ENCODE measurements at regions not wholly inside any gene's neighbourhood (a gene's known extent, or its start where the extent isn't known, plus 50 kb on each side); places are given as distances from the start of the nearest gene placed in this dataset.

- FAIRE-seq: no peak
- no peak for DNase-seq
- H3K4me3 ChIP-seq (ENCODE audit: low read depth in 1 of 3, low read length in 3 of 3): no peak overlapping the region
- no peaks in the 10 kb centered on the region for H3K36me3 ChIP-seq (ENCODE audit: control insufficient read depth in 3 of 3, insufficient read depth in 2 of 3, low read depth in 1 of 3, low read length in 3 of 3)
- no peaks in the 10 kb centered on the region for H3K4me1 ChIP-seq (ENCODE audit: control insufficient read depth in 3 of 3, insufficient read depth in 2 of 3, low read depth in 1 of 3, low read length in 2 of 3)
- H3K27me3 ChIP-seq (ENCODE audit: control insufficient read depth in 3 of 3, insufficient read depth in 3 of 3, low read length in 3 of 3): no peaks in the 10 kb centered on the region
- H3K27ac ChIP-seq (ENCODE audit: low read depth in 1 of 3, low read length in 2 of 3): no peak overlapping the region
- H3K9me3 ChIP-seq (ENCODE audit: control insufficient read depth in 2 of 2, insufficient read depth in 1 of 2, low read depth in 1 of 2, low read length in 1 of 2): peaks cover 0 to 1% of the 10 kb centered on the region in 2 donors
Observed at GRCh38 chr5:117246424-117246823, 671.8 kb upstream of the SEMA6A start.

GRCh38 chr5:117245130-117245529 lies 670.5 kb upstream of the SEMA6A start:
- H3K9me3 ChIP-seq (ENCODE audit: control insufficient read depth in 2 of 2, insufficient read depth in 1 of 2, low read depth in 1 of 2, low read length in 1 of 2): peaks cover 0 to 7% of the 10 kb centered on the region in 2 donors
- 74 to 88% (median 80%) methylated on average over 1 of the region's 1 CpG for WGBS, 3 donors
- H3K4me3 ChIP-seq (ENCODE audit: low read depth in 1 of 3, low read length in 3 of 3): no peak overlapping the region
- no peaks in the 10 kb centered on the region for H3K36me3 ChIP-seq (ENCODE audit: control insufficient read depth in 3 of 3, insufficient read depth in 2 of 3, low read depth in 1 of 3, low read length in 3 of 3)
- no peaks in the 10 kb centered on the region for H3K4me1 ChIP-seq (ENCODE audit: control insufficient read depth in 3 of 3, insufficient read depth in 2 of 3, low read depth in 1 of 3, low read length in 2 of 3)
- H3K27me3 ChIP-seq (ENCODE audit: control insufficient read depth in 3 of 3, insufficient read depth in 3 of 3, low read length in 3 of 3): no peaks in the 10 kb centered on the region
- DNase-seq: no peak
- H3K27ac ChIP-seq (ENCODE audit: low read depth in 1 of 3, low read length in 2 of 3): no peak overlapping the region
- FAIRE-seq: no peak

- WGBS, 3 donors: 52 to 72% (median 54%) methylated on average over 2 of the region's 2 CpGs
- H3K4me3 ChIP-seq (ENCODE audit: low read depth in 1 of 3, low read length in 3 of 3): no peak overlapping the region
- no peak for FAIRE-seq
- H3K27ac ChIP-seq (ENCODE audit: low read depth in 1 of 3, low read length in 2 of 3): no peak overlapping the region
- no peaks in the 10 kb centered on the region for H3K4me1 ChIP-seq (ENCODE audit: control insufficient read depth in 3 of 3, insufficient read depth in 2 of 3, low read depth in 1 of 3, low read length in 2 of 3)
- H3K27me3 ChIP-seq (ENCODE audit: control insufficient read depth in 3 of 3, insufficient read depth in 3 of 3, low read length in 3 of 3): no peaks in the 10 kb centered on the region
- peaks cover 0 to 7% of the 10 kb centered on the region in 2 donors for H3K9me3 ChIP-seq (ENCODE audit: control insufficient read depth in 2 of 2, insufficient read depth in 1 of 2, low read depth in 1 of 2, low read length in 1 of 2)
- H3K36me3 ChIP-seq (ENCODE audit: control insufficient read depth in 3 of 3, insufficient read depth in 2 of 3, low read depth in 1 of 3, low read length in 3 of 3): no peaks in the 10 kb centered on the region
- DNase-seq: no peak
Observed at GRCh38 chr5:117242028-117242427, 667.4 kb upstream of the SEMA6A start.

- 36 to 80% (median 52%) methylated on average over 3 of the region's 3 CpGs for WGBS, 3 donors
- no peaks in the 10 kb centered on the region for H3K4me1 ChIP-seq (ENCODE audit: control insufficient read depth in 3 of 3, insufficient read depth in 2 of 3, low read depth in 1 of 3, low read length in 2 of 3)
- peaks cover 0 to 7% of the 10 kb centered on the region in 2 donors for H3K9me3 ChIP-seq (ENCODE audit: control insufficient read depth in 2 of 2, insufficient read depth in 1 of 2, low read depth in 1 of 2, low read length in 1 of 2)
- H3K27ac ChIP-seq (ENCODE audit: low read depth in 1 of 3, low read length in 2 of 3): no peak overlapping the region
- DNase-seq (no peak), FAIRE-seq (no peak)
- H3K4me3 ChIP-seq (ENCODE audit: low read depth in 1 of 3, low read length in 3 of 3): no peak overlapping the region
- no peaks in the 10 kb centered on the region for H3K36me3 ChIP-seq (ENCODE audit: control insufficient read depth in 3 of 3, insufficient read depth in 2 of 3, low read depth in 1 of 3, low read length in 3 of 3)
- no peaks in the 10 kb centered on the region for H3K27me3 ChIP-seq (ENCODE audit: control insufficient read depth in 3 of 3, insufficient read depth in 3 of 3, low read length in 3 of 3)
Observed at GRCh38 chr5:117236941-117237340, 662.3 kb upstream of the SEMA6A start.

GRCh38 chr5:117235786-117236185 lies 661.2 kb upstream of the SEMA6A start:
- H3K4me1 ChIP-seq (ENCODE audit: control insufficient read depth in 3 of 3, insufficient read depth in 2 of 3, low read depth in 1 of 3, low read length in 2 of 3): no peaks in the 10 kb centered on the region
- WGBS, 3 donors: 32 to 61% (median 47%) methylated on average over 5 of the region's 5 CpGs
- no peak for FAIRE-seq
- H3K27me3 ChIP-seq (ENCODE audit: control insufficient read depth in 3 of 3, insufficient read depth in 3 of 3, low read length in 3 of 3): no peaks in the 10 kb centered on the region
- no peak for DNase-seq
- H3K4me3 ChIP-seq (ENCODE audit: low read depth in 1 of 3, low read length in 3 of 3): no peak overlapping the region
- no peaks in the 10 kb centered on the region for H3K9me3 ChIP-seq (ENCODE audit: control insufficient read depth in 2 of 2, insufficient read depth in 1 of 2, low read depth in 1 of 2, low read length in 1 of 2)
- no peak overlapping the region for H3K27ac ChIP-seq (ENCODE audit: low read depth in 1 of 3, low read length in 2 of 3)
- no peaks in the 10 kb centered on the region for H3K36me3 ChIP-seq (ENCODE audit: control insufficient read depth in 3 of 3, insufficient read depth in 2 of 3, low read depth in 1 of 3, low read length in 3 of 3)

- Histone ChIP-seq H3K36me3 (ENCODE audit: control insufficient read depth in 3 of 3, insufficient read depth in 2 of 3, low read depth in 1 of 3, low read length in 3 of 3) (no peaks in the 10 kb centered on the region), H3K4me3 (ENCODE audit: low read depth in 1 of 3, low read length in 3 of 3) (no peak overlapping the region), H3K27ac (ENCODE audit: low read depth in 1 of 3, low read length in 2 of 3) (no peak overlapping the region), H3K9me3 (ENCODE audit: control insufficient read depth in 2 of 2, insufficient read depth in 1 of 2, low read depth in 1 of 2, low read length in 1 of 2) (no peaks in the 10 kb centered on the region), H3K4me1 (ENCODE audit: control insufficient read depth in 3 of 3, insufficient read depth in 2 of 3, low read depth in 1 of 3, low read length in 2 of 3) (no peaks in the 10 kb centered on the region), H3K27me3 (ENCODE audit: control insufficient read depth in 3 of 3, insufficient read depth in 3 of 3, low read length in 3 of 3) (no peaks in the 10 kb centered on the region)
- 61 to 82% (median 65%) methylated on average over 3 of the region's 3 CpGs for WGBS, 3 donors
- FAIRE-seq (no peak), DNase-seq (no peak)
Observed at GRCh38 chr5:117230375-117230774, 655.8 kb upstream of the SEMA6A start.

GRCh38 chr5:117220730-117221129 lies 646.1 kb upstream of the SEMA6A start:
- DNase-seq (no peak), FAIRE-seq (no peak)
- H3K27me3 ChIP-seq (ENCODE audit: control insufficient read depth in 3 of 3, insufficient read depth in 3 of 3, low read length in 3 of 3): no peaks in the 10 kb centered on the region
- H3K4me1 ChIP-seq (ENCODE audit: control insufficient read depth in 3 of 3, insufficient read depth in 2 of 3, low read depth in 1 of 3, low read length in 2 of 3): no peaks in the 10 kb centered on the region
- H3K27ac ChIP-seq (ENCODE audit: low read depth in 1 of 3, low read length in 2 of 3): no peak overlapping the region
- no peak overlapping the region for H3K4me3 ChIP-seq (ENCODE audit: low read depth in 1 of 3, low read length in 3 of 3)
- no peaks in the 10 kb centered on the region for H3K9me3 ChIP-seq (ENCODE audit: control insufficient read depth in 2 of 2, insufficient read depth in 1 of 2, low read depth in 1 of 2, low read length in 1 of 2)
- 42 to 48% (median 46%) methylated on average over 1 of the region's 1 CpG for WGBS, 3 donors
- no peaks in the 10 kb centered on the region for H3K36me3 ChIP-seq (ENCODE audit: control insufficient read depth in 3 of 3, insufficient read depth in 2 of 3, low read depth in 1 of 3, low read length in 3 of 3)

- no peaks in the 10 kb centered on the region for H3K9me3 ChIP-seq (ENCODE audit: control insufficient read depth in 2 of 2, insufficient read depth in 1 of 2, low read depth in 1 of 2, low read length in 1 of 2)
- no peaks in the 10 kb centered on the region for H3K27me3 ChIP-seq (ENCODE audit: control insufficient read depth in 3 of 3, insufficient read depth in 3 of 3, low read length in 3 of 3)
- 21 to 61% (median 36%) methylated on average over 2 of the region's 2 CpGs for WGBS, 3 donors
- H3K4me1 ChIP-seq (ENCODE audit: control insufficient read depth in 3 of 3, insufficient read depth in 2 of 3, low read depth in 1 of 3, low read length in 2 of 3): no peaks in the 10 kb centered on the region
- H3K27ac ChIP-seq (ENCODE audit: low read depth in 1 of 3, low read length in 2 of 3): no peak overlapping the region
- FAIRE-seq (no peak), DNase-seq (no peak)
- H3K36me3 ChIP-seq (ENCODE audit: control insufficient read depth in 3 of 3, insufficient read depth in 2 of 3, low read depth in 1 of 3, low read length in 3 of 3): no peaks in the 10 kb centered on the region
- no peak overlapping the region for H3K4me3 ChIP-seq (ENCODE audit: low read depth in 1 of 3, low read length in 3 of 3)
Observed at GRCh38 chr5:117218789-117219188, 644.2 kb upstream of the SEMA6A start.

GRCh38 chr5:117212866-117213265 lies 638.2 kb upstream of the SEMA6A start:
- FAIRE-seq: no peak
- H3K4me3 ChIP-seq (ENCODE audit: low read depth in 1 of 3, low read length in 3 of 3): no peak overlapping the region
- WGBS, 3 donors: 77 to 79% (median 79%) methylated on average over 1 of the region's 1 CpG
- no peak for DNase-seq
- no peaks in the 10 kb centered on the region for H3K4me1 ChIP-seq (ENCODE audit: control insufficient read depth in 3 of 3, insufficient read depth in 2 of 3, low read depth in 1 of 3, low read length in 2 of 3)
- H3K9me3 ChIP-seq (ENCODE audit: control insufficient read depth in 2 of 2, insufficient read depth in 1 of 2, low read depth in 1 of 2, low read length in 1 of 2): no peaks in the 10 kb centered on the region
- no peaks in the 10 kb centered on the region for H3K27me3 ChIP-seq (ENCODE audit: control insufficient read depth in 3 of 3, insufficient read depth in 3 of 3, low read length in 3 of 3)
- no peak overlapping the region for H3K27ac ChIP-seq (ENCODE audit: low read depth in 1 of 3, low read length in 2 of 3)
- no peaks in the 10 kb centered on the region for H3K36me3 ChIP-seq (ENCODE audit: control insufficient read depth in 3 of 3, insufficient read depth in 2 of 3, low read depth in 1 of 3, low read length in 3 of 3)
